GM20431 (cell line): ENCODE measurements at regions not wholly inside any gene's neighbourhood (a gene's known extent, or its start where the extent isn't known, plus 50 kb on each side); places are given as distances from the start of the nearest gene placed in this dataset.

ENCODE experiments used
- in situ Hi-C: fragments of 300-500 bp; cut with MseI, MboI; formaldehyde crosslinking; loops from one replicate; pipeline ENCODE4 v1.15.0; 2020; ENCODE audit warnings: low sequenced_read_pairs; ENCODE audit not compliant: unreplicated experiment

DNA sequence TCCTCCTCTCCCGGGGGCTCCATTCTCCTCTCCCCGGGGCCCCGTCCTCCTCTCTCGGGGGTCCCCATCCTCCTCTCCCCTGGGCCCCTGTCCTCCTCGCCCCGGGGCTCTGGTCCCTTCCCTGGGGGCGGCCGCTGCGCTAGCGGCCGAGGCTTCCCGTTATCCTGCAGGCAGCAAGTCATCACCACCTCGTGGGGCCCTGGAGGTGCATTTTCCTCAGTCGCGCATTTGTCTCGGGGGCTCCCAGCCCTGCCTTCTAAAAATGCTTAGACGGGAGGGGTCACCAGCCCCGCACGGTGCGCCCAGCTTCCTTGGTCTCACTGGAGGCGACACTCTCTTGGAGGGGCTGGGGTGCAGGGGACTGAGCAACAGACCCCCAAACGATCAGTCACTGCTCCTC is 216.5 kb downstream of the QKI start:
- in situ Hi-C loops = no loop called here

DNA sequence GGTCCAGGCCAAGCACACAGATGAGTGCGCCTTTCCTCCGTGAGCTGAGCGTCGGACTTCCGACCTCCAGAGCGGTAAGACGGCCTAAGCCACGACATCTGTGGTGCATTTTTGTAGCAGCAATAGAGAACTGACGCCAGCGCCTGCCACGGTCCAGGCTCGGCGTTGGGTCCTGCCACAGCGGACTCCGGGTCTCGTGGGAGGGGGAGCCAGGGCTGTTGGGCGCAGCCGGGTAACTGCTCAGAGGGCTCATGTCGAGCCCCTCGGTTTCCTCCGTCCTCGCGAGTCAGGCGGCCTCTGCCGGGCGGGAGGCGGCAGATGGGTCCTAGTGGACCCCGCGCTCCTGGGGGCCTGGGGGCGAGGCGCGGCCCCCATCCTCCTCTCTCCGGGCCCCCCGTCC is 216.1 kb downstream of the QKI start:
- in situ Hi-C loops = no loop called here

DNA sequence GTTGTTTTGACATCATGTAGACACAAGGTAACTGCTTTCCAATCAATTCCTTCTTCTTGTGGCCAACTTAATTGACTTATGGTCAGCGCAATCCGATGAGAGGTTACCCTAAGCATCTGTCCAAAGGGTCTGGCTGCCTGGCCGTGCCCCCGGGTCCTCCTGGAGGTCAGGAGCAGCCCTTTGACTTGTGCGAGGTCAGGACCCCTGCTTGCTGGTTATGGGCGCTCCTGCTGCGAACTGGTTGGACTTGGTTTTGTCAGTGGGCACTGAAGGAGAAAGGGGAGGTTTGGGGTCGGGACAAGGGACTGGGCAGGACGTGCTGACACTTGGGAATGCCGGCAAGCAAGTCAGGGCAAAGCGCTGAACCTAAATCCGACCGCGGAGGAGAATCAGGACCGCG is 215.6 kb downstream of the QKI start:
- in situ Hi-C loops = no loop called here
